Smooth muscle cell (in vitro differentiated cells): ENCODE measurements at regions not wholly inside any gene's neighbourhood (a gene's known extent, or its start where the extent isn't known, plus 50 kb on each side); places are given as distances from the start of the nearest gene placed in this dataset.

Source experiments
- DNase-seq: peaks from one replicate; lab custom pipeline; 2025; ENCODE audit not compliant: unreplicated experiment; lab: John Stamatoyannopoulos, UW
- H2AFZ ChIP-seq: fragments of 200-600 bp; sonication (generic); 2 replicates; pipeline ENCODE4 v1.6.0; 2016; ENCODE audit warnings: antibody characterized with exemption, low read depth, mild to moderate bottlenecking
- H3F3A ChIP-seq: fragments of 200-600 bp; sonication (generic); 2 replicates; pipeline ENCODE4 v1.6.0; 2017; ENCODE audit warnings: antibody characterized with exemption, low read depth
- H3K27ac ChIP-seq: fragments of 200-600 bp; sonication (generic); 2 replicates; pipeline ENCODE4 v1.5.1; 2016; ENCODE audit warnings: low read depth, mild to moderate bottlenecking
- H3K27me3 ChIP-seq: fragments of 200-600 bp; sonication (generic); 2 replicates; pipeline ENCODE4 v1.6.1; 2016; ENCODE audit warnings: low read depth, mild to moderate bottlenecking
- H3K36me3 ChIP-seq: fragments of 200-600 bp; sonication (generic); 2 replicates; pipeline ENCODE4 v1.5.1; 2016; ENCODE audit warnings: low read depth
- H3K4me1 ChIP-seq: fragments of 200-600 bp; sonication (generic); 2 replicates; pipeline ENCODE4 v1.5.1; 2016; ENCODE audit warnings: low read depth
- H3K4me2 ChIP-seq: fragments of 200-600 bp; sonication (generic); 2 replicates; pipeline ENCODE4 v1.6.0; 2016; ENCODE audit warnings: mild to moderate bottlenecking
- H3K4me3 ChIP-seq: fragments of 200-600 bp; sonication (generic); 2 replicates; pipeline ENCODE4 v1.5.1; 2016; ENCODE audit warnings: mild to moderate bottlenecking
- H3K79me2 ChIP-seq: fragments of 200-600 bp; sonication (generic); 2 replicates; pipeline ENCODE4 v1.6.0; 2016; ENCODE audit warnings: low read depth, mild to moderate bottlenecking
- H3K9ac ChIP-seq: fragments of 200-600 bp; sonication (generic); 2 replicates; pipeline ENCODE4 v1.6.0; 2016; ENCODE audit warnings: low read depth
- H3K9me3 ChIP-seq: fragments of 200-600 bp; sonication (generic); replicated peaks from 2 replicates; pipeline ENCODE4 v1.5.1; 2016; ENCODE audit warnings: low read depth
- H4K20me1 ChIP-seq: fragments of 200-600 bp; sonication (generic); 2 replicates; pipeline ENCODE4 v1.6.0; 2016; ENCODE audit warnings: low read depth
- CTCF ChIP-seq: fragments of 200-600 bp; sonication (generic); IDR thresholded peaks from 2 replicates; pipeline ENCODE4 v1.5.1; 2017; ENCODE audit warnings: borderline replicate concordance, mild to moderate bottlenecking, antibody characterized with exemption; ENCODE audit not compliant: insufficient read depth, poor library complexity, severe bottlenecking
- WGBS: methylation state at CpG from one replicate; pipeline ENCODE4 v1.1.7; 2016; ENCODE audit warnings: low lambda C conversion rate; 5-methylcytosine and 5-hydroxymethylcytosine counted together

- TF ChIP-seq CTCF, result no peak
- H3F3A ChIP-seq, result no peaks in the 10 kb centered on the region
- no peak for DNase-seq
- H3K4me1 ChIP-seq, result no peaks in the 10 kb centered on the region
- no peaks in the 10 kb centered on the region for H3K36me3 ChIP-seq
- H3K79me2 ChIP-seq, result no peaks in the 10 kb centered on the region
- no peak overlapping the region for H3K4me2 ChIP-seq
- peaks cover 38% of the 10 kb centered on the region for H3K27me3 ChIP-seq
- H4K20me1 ChIP-seq, result no peaks in the 10 kb centered on the region
- no peak overlapping the region for H3K27ac ChIP-seq
- no peaks in the 10 kb centered on the region for H3K9me3 ChIP-seq
- H3K9ac ChIP-seq, result no peak overlapping the region
- H2AFZ ChIP-seq, result no peak overlapping the region
- no peak overlapping the region for H3K4me3 ChIP-seq
- WGBS, result 94% methylated on average over 10 of the region's 10 CpGs
Measured at GRCh38 chr7:69172357-69173077, 425.8 kb upstream of the AUTS2 start.

GRCh38 chr7:69173341-69173740 lies 424.9 kb upstream of the AUTS2 start:
- no peak for TF ChIP-seq CTCF
- Histone ChIP-seq H3K27me3 (peaks cover 38% of the 10 kb centered on the region), H3K9ac (no peak overlapping the region), H3K36me3 (no peaks in the 10 kb centered on the region), H3F3A (no peaks in the 10 kb centered on the region), H4K20me1 (no peaks in the 10 kb centered on the region), H3K79me2 (no peaks in the 10 kb centered on the region), H3K27ac (no peak overlapping the region), H3K9me3 (no peaks in the 10 kb centered on the region), H2AFZ (no peak overlapping the region), H3K4me1 (no peaks in the 10 kb centered on the region), H3K4me3 (no peak overlapping the region), H3K4me2 (no peak overlapping the region)
- DNase-seq, result no peak
- 86% methylated on average over 4 of the region's 4 CpGs for WGBS

GRCh38 chr7:69173846-69174245 lies 424.4 kb upstream of the AUTS2 start:
- no peaks in the 10 kb centered on the region for H4K20me1 ChIP-seq
- no peak for TF ChIP-seq CTCF
- H3K27ac ChIP-seq, result no peak overlapping the region
- H3K9me3 ChIP-seq, result no peaks in the 10 kb centered on the region
- H2AFZ ChIP-seq, result no peak overlapping the region
- no peaks in the 10 kb centered on the region for H3K4me1 ChIP-seq
- H3K4me2 ChIP-seq, result no peak overlapping the region
- no peak for DNase-seq
- 78% methylated on average over 1 of the region's 1 CpG for WGBS
- no peaks in the 10 kb centered on the region for H3K79me2 ChIP-seq
- no peaks in the 10 kb centered on the region for H3K36me3 ChIP-seq
- no peak overlapping the region for H3K4me3 ChIP-seq
- peaks cover 38% of the 10 kb centered on the region for H3K27me3 ChIP-seq
- no peak overlapping the region for H3K9ac ChIP-seq
- no peaks in the 10 kb centered on the region for H3F3A ChIP-seq

GRCh38 chr7:69176841-69177240 lies 421.4 kb upstream of the AUTS2 start:
- H3K9me3 ChIP-seq, result no peaks in the 10 kb centered on the region
- WGBS, result 51% methylated on average over 2 of the region's 2 CpGs
- H3K36me3 ChIP-seq, result no peaks in the 10 kb centered on the region
- H3K9ac ChIP-seq, result no peak overlapping the region
- no peak overlapping the region for H3K4me3 ChIP-seq
- no peak for DNase-seq
- TF ChIP-seq CTCF, result no peak
- no peaks in the 10 kb centered on the region for H4K20me1 ChIP-seq
- no peak overlapping the region for H3K27ac ChIP-seq
- no peaks in the 10 kb centered on the region for H3F3A ChIP-seq
- peaks cover 27% of the 10 kb centered on the region for H3K27me3 ChIP-seq
- no peak overlapping the region for H3K4me2 ChIP-seq
- H2AFZ ChIP-seq, result no peak overlapping the region
- no peaks in the 10 kb centered on the region for H3K79me2 ChIP-seq
- no peaks in the 10 kb centered on the region for H3K4me1 ChIP-seq
